GM12878 (cell line): ENCODE measurements at regions not wholly inside any gene's neighbourhood (a gene's known extent, or its start where the extent isn't known, plus 50 kb on each side); places are given as distances from the start of the nearest gene placed in this dataset.

Source experiments
- ATAC-seq: fragments of 200-7000 bp; cut with Tn5 transposase; 3 replicates; pipeline ENCODE4 v1.9.1; 2020; ENCODE audit warnings: mild to moderate bottlenecking, moderate library complexity
- BruUV-seq: library from RNA; stranded (reverse); fragments of 400-500 nt; replicated peaks from 2 replicates; lab custom pipeline; 2021; lab: Mats Ljungman, UMichigan
- CTCF ChIA-PET: fragments of 300-600 bp; sonication (Branson Sonifier 250); formaldehyde crosslinking; extraction: SDS; loops from one replicate; lab custom pipeline; 2021; ENCODE audit warnings: inconsistent platforms; lab: Yijun Ruan, JAX
- POLR2A ChIA-PET: fragments of 350-600 bp; formaldehyde crosslinking; extraction: SDS; loops from one replicate; lab custom pipeline; 2021; ENCODE audit warnings: inconsistent platforms; lab: Charles Lee
- RAD21 ChIA-PET: fragments of 300-600 bp; sonication (Branson Sonifier 250); formaldehyde crosslinking; loops from one replicate; lab custom pipeline; 2023; ENCODE audit warnings: antibody characterized with exemption; ENCODE audit not compliant: unreplicated experiment; lab: Charles Lee
- SMC1A ChIA-PET: fragments of 300-600 bp; sonication (Branson Sonifier 250); formaldehyde crosslinking; loops from one replicate; lab custom pipeline; 2023; ENCODE audit not compliant: unreplicated experiment, uncharacterized antibody; lab: Charles Lee
- DNase-seq: peaks from one replicate; pipeline ENCODE4 v3.0.0-alpha.2; 2011; ENCODE audit warnings: low read depth, low spot score
- FAIRE-seq: peaks from 3 replicates; lab custom pipeline; 2011; peaks lifted over from hg19 to GRCh38; lab: Jason Lieb, UNC
- H2AFZ ChIP-seq: 2 replicates; pipeline ENCODE4 v1.6.0; 2011; ENCODE audit warnings: low read depth, low read length, control low read depth; ENCODE audit not compliant: control insufficient read depth
- H3K27ac ChIP-seq: 2 replicates; pipeline ENCODE4 v1.5.1; 2011; ENCODE audit warnings: control low read depth; ENCODE audit not compliant: control insufficient read depth, insufficient read depth
- H3K27me3 ChIP-seq, 2 experiments: replicated peaks in 1 of 2; 2 replicates each; pipeline versions ENCODE4 v1.6.0 to v1.6.1; 2011; ENCODE audit warnings: low read length in 1 of 2; ENCODE audit not compliant: control insufficient read depth in 2 of 2, insufficient read depth in 2 of 2
- H3K36me3 ChIP-seq, 2 experiments: 2 replicates each; pipeline ENCODE4 v1.5.1; 2011; ENCODE audit warnings: low read length in 1 of 2; ENCODE audit not compliant: control insufficient read depth in 2 of 2, insufficient read depth in 2 of 2
- H3K4me1 ChIP-seq: 2 replicates; pipeline ENCODE4 v1.6.1; 2011; ENCODE audit warnings: mild to moderate bottlenecking, low read length, moderate library complexity, mixed read lengths; ENCODE audit not compliant: control insufficient read depth, insufficient read depth
- H3K4me2 ChIP-seq: 2 replicates; pipeline ENCODE4 v1.6.0; 2011; ENCODE audit warnings: control low read depth; ENCODE audit not compliant: control insufficient read depth, insufficient read depth
- H3K4me3 ChIP-seq: fragments of 200-600 bp; sonication (generic); 2 replicates; pipeline ENCODE4 v1.5.1; 2016
- H3K79me2 ChIP-seq: 2 replicates; pipeline ENCODE4 v1.6.0; 2011; ENCODE audit warnings: low read length; ENCODE audit not compliant: control insufficient read depth, insufficient read depth
- H3K9ac ChIP-seq: 2 replicates; pipeline ENCODE4 v1.8.0; 2011; ENCODE audit warnings: low read length, control low read depth, mixed read lengths; ENCODE audit not compliant: control insufficient read depth, insufficient read depth
- H3K9me3 ChIP-seq: replicated peaks from 3 replicates; pipeline ENCODE4 v1.5.1; 2011; ENCODE audit warnings: mild to moderate bottlenecking, low read length; ENCODE audit not compliant: control insufficient read depth, insufficient read depth
- H4K20me1 ChIP-seq: 2 replicates; pipeline ENCODE4 v1.6.0; 2011; ENCODE audit not compliant: control insufficient read depth, insufficient read depth
- CEBPB ChIP-seq, 2 experiments: fragments of 150-350 bp in 1 of 2; IDR thresholded peaks; 2 replicates each; pipeline ENCODE4 v1.6.1; 2012 to 2014; ENCODE audit warnings: low read depth in 2 of 2, low read length in 2 of 2, borderline replicate concordance in 1 of 2, inconsistent platforms in 1 of 2
- HCFC1 ChIP-seq: fragments of 150-350 bp; IDR thresholded peaks from 2 replicates; pipeline ENCODE4 v1.6.1; 2014; ENCODE audit warnings: low read length
- KLF5 ChIP-seq: fragments of 450-650 bp; IDR thresholded peaks from 2 replicates; pipeline ENCODE4 v1.6.1; 2014; ENCODE audit warnings: mild to moderate bottlenecking; ENCODE audit not compliant: partially characterized antibody
- LARP7 ChIP-seq: fragments of 450-650 bp; IDR thresholded peaks from 2 replicates; pipeline ENCODE4 v1.6.1; 2017; ENCODE audit warnings: mild to moderate bottlenecking
- NFYA ChIP-seq: IDR thresholded peaks from 2 replicates; pipeline ENCODE4 v1.6.1; 2011; ENCODE audit warnings: low read depth, mild to moderate bottlenecking, low read length, improper control_type of control experiment, borderline replicate concordance
- RBBP5 ChIP-seq: fragments of 200-600 bp; sonication (generic); conservative IDR thresholded peaks from 2 replicates; pipeline ENCODE4 v1.6.1; 2016
- SMC3 ChIP-seq: IDR thresholded peaks from 2 replicates; pipeline ENCODE4 v1.6.1; 2011; ENCODE audit warnings: low read length, improper control_type of control experiment, borderline replicate concordance
- TAF1 ChIP-seq: IDR thresholded peaks from 2 replicates; pipeline ENCODE4 v1.6.1; 2011; ENCODE audit warnings: mild to moderate bottlenecking, low read depth, low read length, borderline replicate concordance
- TCF7 ChIP-seq: IDR thresholded peaks from 2 replicates; pipeline ENCODE4 v1.6.1; 2014; ENCODE audit warnings: antibody characterized with exemption, borderline replicate concordance
- ZNF217 ChIP-seq: fragments of 450-650 bp; IDR thresholded peaks from 2 replicates; pipeline ENCODE4 v1.6.1; 2017; ENCODE audit warnings: antibody characterized with exemption, mild to moderate bottlenecking
- ZNF622 ChIP-seq: fragments of 450-650 bp; IDR thresholded peaks from 2 replicates; pipeline ENCODE4 v1.6.1; 2017; ENCODE audit warnings: mild to moderate bottlenecking, inconsistent platforms
- WGBS: methylation state at CpG from one replicate; pipeline ENCODE4 v1.1.6; 2016; ENCODE audit warnings: low lambda C conversion rate; ENCODE audit not compliant: insufficient replicate concordance, insufficient coverage; ENCODE audit errors: missing lambda C conversion rate; 5-methylcytosine and 5-hydroxymethylcytosine counted together
- in situ Hi-C: fragments of 300-500 bp; cut with MboI; formaldehyde crosslinking; loops from 9 replicates; pipeline ENCODE4 v1.14.3; 2018; ENCODE audit warnings: mixed read lengths
- intact Hi-C: fragments of 100-400 bp; cut with micrococcal nuclease; formaldehyde crosslinking; loops from one replicate; pipeline ENCODE4 v1.14.2; 2022; ENCODE audit not compliant: unreplicated experiment
- TF ChIP-seq, protein P1 (sequence below): fragments of 450-650 bp; IDR thresholded peaks from 2 replicates; pipeline ENCODE4 v1.6.1; 2018; ENCODE audit warnings: mild to moderate bottlenecking, low read depth, moderate library complexity; ENCODE audit not compliant: partially characterized antibody
- TF ChIP-seq, protein P2 (sequence below): fragments of 450-650 bp; IDR thresholded peaks from 2 replicates; pipeline ENCODE4 v1.6.1; 2017; ENCODE audit warnings: mild to moderate bottlenecking

DNA sequence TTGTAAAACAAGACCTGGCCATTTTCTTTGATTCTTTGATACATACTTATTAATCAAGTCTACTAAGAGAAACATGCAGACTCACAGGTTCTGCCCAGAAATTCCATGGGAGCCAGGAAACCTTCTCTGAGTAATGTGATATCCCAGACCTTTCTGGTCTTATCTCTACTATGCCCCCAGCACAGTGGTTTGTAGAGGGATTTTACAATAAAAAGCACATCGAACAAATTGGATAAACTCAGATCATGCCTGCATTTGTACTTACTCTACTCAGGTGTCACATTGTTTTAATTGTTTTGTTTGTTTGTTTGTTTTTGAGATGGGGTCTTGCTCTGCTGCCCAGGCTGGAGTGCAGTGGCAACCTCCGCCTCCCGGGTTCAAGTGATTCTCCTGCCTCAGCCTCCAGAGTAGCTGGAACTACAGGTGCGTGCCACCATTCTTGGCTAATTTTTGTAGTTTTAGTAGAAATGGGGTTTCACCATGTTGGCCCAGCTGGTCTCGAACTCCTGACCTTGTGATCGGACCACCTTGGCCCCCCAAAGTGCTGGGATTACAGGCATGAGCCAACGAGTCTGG lies 179.5 kb downstream of the ZNF608 start (continued):
- TF ChIP-seq TAF1 = no peak
- TF ChIP-seq, all 136 proteins: peak for 0

DNA sequence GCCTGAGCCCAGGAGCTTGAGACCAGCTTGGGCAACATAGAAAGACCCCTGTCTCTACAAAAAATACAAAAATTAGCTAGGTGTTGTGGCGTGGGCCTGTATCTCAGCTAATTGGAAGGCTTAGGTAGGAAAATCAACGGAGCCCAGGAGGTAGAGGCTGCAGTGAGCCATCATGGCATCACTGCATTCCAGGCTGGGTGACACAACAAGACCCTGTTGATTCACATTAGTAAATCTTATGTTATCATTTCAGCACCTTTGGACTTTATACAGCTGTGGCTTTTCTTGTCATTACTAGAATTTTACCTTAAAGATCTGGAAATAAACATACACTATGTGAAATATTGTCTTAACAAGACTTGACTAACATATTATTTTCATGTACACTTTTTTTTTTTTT lies 185.0 kb downstream of the ZNF608 start:
- DNase-seq = no peak
- Histone ChIP-seq H3K27me3 (no peaks in the 10 kb centered on the region; a peak in 1 of 4 replicates), H3K9me3 (no peaks in the 10 kb centered on the region; the same call in 2 of the 3 replicates), H3K36me3 (no peaks in the 10 kb centered on the region), H3K4me1 (no peaks in the 10 kb centered on the region), H4K20me1 (no peaks in the 10 kb centered on the region), H3K9ac (no peak overlapping the region), H3K79me2 (no peaks in the 10 kb centered on the region), H2AFZ (no peak overlapping the region), H3K4me3 (no peak overlapping the region), H3K4me2 (no peak overlapping the region), H3K27ac (no peak overlapping the region)
- SMC1A ChIA-PET = no interaction called here
- FAIRE-seq = no peak
- POLR2A ChIA-PET = interaction anchor here (0.7 kb wide), 1 partner anchor 37 kb away, joined by 3 read pairs; no protein-coding TSS in a partner anchor
- no TSS peak for BruUV-seq
- ATAC-seq = no peak
- intact Hi-C loops (no loop called here), in situ Hi-C loops (no loop called here)
- CTCF ChIA-PET = interaction anchor here (0.9 kb wide), 1 partner anchor 36 kb away, joined by 3 read pairs; no protein-coding TSS in a partner anchor
- TF ChIP-seq ZNF217 (no peak), TAF1 (no peak), HCFC1 (no peak), NFYA (no peak), CEBPB (IDR thresholded peaks at IDR 0.05; ENCODE audit: borderline replicate concordance in 1 of 2, low read depth in 2 of 2, low read length in 2 of 2) (no peak), TCF7 (no peak), KLF5 (no peak), RBBP5 (no peak), SMC3 (no peak), ZNF622 (no peak), LARP7 (no peak)
- TF ChIP-seq, protein P1, sequence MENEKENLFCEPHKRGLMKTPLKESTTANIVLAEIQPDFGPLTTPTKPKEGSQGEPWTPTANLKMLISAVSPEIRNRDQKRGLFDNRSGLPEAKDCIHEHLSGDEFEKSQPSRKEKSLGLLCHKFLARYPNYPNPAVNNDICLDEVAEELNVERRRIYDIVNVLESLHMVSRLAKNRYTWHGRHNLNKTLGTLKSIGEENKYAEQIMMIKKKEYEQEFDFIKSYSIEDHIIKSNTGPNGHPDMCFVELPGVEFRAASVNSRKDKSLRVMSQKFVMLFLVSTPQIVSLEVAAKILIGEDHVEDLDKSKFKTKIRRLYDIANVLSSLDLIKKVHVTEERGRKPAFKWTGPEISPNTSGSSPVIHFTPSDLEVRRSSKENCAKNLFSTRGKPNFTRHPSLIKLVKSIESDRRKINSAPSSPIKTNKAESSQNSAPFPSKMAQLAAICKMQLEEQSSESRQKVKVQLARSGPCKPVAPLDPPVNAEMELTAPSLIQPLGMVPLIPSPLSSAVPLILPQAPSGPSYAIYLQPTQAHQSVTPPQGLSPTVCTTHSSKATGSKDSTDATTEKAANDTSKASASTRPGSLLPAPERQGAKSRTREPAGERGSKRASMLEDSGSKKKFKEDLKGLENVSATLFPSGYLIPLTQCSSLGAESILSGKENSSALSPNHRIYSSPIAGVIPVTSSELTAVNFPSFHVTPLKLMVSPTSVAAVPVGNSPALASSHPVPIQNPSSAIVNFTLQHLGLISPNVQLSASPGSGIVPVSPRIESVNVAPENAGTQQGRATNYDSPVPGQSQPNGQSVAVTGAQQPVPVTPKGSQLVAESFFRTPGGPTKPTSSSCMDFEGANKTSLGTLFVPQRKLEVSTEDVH = no peak
- TF ChIP-seq, protein P2, sequence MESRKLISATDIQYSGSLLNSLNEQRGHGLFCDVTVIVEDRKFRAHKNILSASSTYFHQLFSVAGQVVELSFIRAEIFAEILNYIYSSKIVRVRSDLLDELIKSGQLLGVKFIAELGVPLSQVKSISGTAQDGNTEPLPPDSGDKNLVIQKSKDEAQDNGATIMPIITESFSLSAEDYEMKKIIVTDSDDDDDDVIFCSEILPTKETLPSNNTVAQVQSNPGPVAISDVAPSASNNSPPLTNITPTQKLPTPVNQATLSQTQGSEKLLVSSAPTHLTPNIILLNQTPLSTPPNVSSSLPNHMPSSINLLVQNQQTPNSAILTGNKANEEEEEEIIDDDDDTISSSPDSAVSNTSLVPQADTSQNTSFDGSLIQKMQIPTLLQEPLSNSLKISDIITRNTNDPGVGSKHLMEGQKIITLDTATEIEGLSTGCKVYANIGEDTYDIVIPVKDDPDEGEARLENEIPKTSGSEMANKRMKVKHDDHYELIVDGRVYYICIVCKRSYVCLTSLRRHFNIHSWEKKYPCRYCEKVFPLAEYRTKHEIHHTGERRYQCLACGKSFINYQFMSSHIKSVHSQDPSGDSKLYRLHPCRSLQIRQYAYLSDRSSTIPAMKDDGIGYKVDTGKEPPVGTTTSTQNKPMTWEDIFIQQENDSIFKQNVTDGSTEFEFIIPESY = no peak
- 0% methylated on average over 2 of the region's 2 CpGs for WGBS
- RAD21 ChIA-PET = no interaction called here
